DMS53 treated with DMSO at 0.1 percent for 48 hours (cell line): ENCODE measurements at regions not wholly inside any gene's neighbourhood (a gene's known extent, or its start where the extent isn't known, plus 50 kb on each side); places are given as distances from the start of the nearest gene placed in this dataset.
"Not testable (repeated sequence)": the region's sequence is repeated elsewhere in the genome, so short reads cannot be mapped to it uniquely, and the experiment has no call there.

ENCODE experiments used
- DNase-seq: peaks from one replicate; lab custom pipeline; 2025; ENCODE audit not compliant: unreplicated experiment; lab: John Stamatoyannopoulos, UW

GRCh38 chr3:177336873-177337450 is 139.7 kb upstream of the TBL1XR1 start:
- no peak for DNase-seq

DNA sequence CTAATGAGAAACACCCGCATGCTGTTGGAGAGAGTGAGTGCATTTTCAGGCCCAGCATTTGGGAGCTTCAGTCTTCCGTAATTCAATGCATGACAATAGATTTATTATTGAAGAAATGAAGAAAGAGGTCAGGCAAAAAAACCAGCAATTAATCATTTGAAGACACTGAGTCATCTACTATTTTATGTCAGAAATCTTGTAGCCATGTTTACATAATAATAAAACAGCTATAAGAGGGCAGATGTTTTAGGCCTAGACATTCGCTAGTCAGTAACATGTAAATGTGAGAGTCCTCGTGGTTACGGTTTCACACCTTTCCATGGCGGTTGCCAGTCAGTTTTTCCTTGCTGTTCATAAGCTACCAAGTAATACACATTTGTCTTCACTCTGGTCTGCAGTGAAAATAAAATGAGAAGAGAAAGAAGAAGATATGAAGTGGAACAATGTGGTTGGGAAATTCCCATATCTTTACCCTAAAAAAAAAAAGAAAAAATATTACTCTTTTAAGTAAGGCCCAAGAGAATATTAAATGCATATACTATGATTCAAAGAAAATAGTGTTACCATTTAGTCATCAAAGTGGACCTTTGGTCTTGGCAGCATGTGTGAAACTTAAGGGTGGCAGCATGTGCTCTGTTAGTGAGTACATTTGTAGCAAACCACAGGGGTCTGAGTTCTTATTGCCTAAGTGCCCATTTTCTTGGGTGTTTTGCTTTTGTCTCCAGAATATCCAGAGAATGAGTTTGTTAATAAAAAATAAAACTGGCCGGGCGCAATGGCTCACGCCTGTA is 140.5 kb upstream of the TBL1XR1 start:
- no peak for DNase-seq

DNA sequence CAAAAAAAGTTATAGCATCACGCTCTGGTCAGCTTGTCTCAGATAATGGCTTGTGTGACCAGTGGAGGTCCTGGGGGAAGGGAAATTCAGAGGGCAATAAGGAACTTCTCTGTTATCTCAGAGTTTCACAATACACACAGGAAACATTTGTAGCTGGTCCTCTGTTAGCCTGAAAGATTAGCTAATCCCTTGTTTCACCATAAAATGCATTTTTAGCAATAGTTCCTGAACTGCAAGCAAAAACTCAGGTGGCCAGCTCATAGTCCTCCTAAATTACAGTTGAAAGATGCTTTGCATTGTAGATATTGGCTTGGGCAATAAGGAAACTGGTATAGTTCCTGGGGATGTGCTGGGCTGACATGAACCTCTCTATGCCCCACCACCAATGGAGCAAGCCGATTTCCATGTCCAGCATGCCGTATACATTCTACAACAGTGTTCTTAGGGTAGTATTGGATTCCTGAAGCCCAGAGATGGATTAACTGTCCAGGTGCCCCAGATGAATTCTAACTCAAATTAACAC is 141.5 kb upstream of the TBL1XR1 start:
- DNase-seq, result no peak

DNA sequence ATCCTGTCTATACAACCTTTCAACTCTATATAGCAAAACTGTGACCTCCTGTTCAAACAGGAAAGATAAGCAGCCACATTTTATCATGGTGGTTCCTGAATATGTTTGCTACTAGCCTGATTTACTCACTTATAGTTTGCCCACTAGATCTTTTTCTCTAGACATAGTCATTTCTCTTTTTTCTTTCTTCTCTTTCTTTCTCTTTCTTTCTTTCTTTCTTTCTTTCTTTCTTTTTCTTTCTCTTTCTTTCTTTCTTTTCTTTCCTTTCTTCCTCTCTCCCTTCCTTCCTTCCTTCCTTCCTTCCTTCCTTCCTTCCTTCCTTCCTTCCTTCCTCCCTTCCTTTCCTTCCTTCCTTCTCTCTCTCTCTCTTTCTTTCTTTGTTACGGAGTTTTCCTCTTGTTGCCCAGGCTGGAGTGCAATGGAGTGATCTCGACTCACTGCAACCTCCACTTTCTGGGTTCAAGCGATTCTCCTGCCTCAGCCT is 142.0 kb upstream of the TBL1XR1 start:
- not testable (repeated sequence) for DNase-seq

GRCh38 chr3:177340243-177340830 is 143.1 kb upstream of the TBL1XR1 start:
- no peak for DNase-seq

DNA sequence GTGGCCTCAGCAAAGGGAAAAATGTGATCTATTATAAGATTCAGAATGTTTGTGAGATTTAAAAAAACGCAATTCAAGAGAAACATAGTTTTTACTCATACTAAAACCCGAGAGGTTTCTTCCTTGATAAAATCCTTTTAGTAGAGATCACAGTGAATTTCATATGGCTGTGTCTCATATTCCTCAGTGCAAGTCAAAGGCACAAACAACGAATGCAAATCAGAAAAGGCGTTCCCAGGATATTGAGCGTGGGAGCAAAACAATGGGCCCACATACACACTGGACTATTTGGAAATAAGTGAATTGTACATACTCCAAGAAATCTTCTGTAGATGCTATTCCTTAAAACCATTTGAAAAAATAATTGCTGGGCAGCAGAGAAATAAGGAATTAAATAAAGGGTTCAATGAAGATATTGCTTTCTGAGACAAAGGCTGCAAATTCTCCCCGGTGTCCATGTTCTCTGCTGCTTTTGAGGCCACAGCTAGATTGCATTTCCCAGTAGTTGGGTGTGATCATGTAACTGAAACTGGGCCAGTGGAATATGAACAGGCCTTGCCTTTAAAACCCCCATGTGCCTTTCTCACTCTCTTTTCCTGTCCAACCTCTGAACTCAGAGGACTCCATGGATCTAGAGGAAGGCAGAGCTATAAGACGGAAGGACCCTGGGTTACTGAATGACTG is 144.6 kb upstream of the TBL1XR1 start:
- no peak for DNase-seq

DNA sequence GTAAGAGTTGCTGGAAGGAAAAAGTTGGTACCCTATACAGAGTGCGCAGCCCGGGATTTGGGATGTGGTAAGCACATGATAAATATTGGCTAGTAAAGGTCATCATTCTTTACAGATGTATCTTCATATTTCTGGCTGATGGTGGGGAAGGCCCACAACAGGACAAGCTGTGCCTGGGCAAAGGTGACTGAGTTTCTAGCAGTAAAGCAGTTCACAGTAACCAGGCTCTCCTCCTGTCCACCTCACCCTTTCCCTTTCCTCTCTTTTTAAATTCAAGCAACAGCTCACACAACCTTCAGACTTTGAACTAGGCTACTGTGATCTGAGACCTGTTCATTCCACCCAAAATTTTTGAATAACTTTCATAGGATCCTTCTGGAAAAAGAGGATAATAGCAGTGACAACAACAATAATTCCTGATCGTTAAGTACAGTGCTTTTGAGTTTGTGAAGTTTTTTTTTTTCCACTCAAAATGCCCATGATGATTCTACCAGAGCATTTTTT is 145.9 kb upstream of the TBL1XR1 start:
- DNase-seq, result no peak

DNA sequence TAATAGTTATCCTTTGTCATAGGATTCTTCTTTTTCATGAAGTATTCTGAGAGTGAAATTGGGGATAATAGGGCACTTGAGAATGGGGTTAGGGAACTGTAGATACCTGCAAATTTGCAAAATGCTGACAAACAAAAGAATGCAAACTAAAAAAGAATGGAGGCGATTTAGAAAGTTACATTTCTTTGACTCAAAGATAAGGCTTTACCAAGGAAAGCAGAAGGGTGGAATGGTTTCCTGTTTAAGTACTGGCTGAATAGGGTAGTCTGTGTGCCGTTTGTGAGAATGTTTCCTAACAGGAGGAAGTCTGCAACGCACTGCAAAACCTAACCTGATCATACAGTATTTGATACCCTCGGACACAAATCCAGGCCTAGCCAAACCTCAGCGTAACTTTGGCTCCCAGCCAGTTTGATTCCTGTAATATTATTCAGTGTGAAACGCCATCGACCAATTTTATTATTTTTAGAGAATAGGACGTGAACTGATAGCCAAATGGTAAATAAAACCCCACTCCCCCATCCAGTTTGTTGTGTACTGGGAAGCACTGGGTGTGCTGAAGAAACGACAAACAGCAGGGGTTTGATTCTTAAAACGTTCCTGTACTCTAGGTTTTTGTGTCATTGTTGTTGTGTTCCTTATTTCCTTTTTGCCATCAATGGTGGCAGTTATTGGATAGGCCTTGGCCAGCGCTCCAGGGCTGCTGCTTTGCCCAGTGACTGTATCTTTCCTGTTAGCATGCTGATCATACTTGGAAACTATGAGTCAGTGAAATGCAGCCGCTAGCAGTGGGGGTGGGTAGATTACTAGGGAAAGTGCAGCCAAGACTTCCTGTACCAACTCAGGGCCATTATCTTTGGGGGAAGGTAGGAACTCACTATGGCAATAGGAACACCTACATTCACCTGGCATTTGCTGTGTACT is 148.0 kb upstream of the TBL1XR1 start:
- DNase-seq, result peak; percentile 63

DNA sequence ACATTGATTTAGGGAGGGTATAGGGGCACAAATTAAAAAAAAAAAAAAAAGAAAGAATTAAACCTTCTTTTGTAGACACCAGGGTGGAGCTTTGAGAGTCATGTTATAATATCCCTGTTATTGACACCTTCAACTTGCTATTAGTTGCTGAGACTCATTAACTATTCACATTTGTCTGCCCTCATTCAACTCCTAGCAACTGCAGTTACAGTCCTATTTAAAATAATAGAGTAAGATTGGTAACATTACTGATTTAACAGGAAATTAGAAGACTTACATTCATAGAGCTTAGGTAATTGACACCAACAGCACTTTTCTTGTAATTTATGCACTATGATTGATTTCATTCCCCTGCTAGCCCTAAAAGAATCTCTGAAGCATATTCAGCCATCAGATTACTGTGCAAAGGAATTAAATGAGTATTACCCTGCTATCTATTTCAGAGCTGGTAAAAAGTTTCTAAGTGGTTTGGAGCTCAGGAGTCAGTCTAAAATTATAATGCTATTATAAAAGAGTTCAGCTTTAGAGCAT is 148.8 kb upstream of the TBL1XR1 start:
- DNase-seq, result no peak

DNA sequence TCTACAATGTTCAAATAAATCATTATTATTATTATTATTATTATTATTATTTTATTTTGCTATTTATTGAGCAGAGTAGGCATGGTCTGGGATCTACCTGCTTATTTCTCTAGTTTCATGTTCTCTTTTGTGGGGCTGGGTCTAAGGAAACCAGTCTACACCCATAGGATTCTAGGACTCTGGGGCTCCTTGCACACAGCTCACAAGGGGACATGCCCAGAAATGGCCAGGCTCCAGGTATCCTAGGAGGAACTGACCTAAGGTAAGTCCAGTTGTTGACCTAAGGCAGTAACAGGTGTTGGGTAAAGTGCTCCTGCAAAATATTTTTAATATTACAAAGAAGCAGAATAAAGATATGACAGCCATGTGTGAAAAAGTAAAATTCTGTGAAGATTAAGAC is 149.6 kb upstream of the TBL1XR1 start:
- no peak for DNase-seq

GRCh38 chr3:177347611-177348010 is 150.3 kb upstream of the TBL1XR1 start:
- DNase-seq, result no peak

DNA sequence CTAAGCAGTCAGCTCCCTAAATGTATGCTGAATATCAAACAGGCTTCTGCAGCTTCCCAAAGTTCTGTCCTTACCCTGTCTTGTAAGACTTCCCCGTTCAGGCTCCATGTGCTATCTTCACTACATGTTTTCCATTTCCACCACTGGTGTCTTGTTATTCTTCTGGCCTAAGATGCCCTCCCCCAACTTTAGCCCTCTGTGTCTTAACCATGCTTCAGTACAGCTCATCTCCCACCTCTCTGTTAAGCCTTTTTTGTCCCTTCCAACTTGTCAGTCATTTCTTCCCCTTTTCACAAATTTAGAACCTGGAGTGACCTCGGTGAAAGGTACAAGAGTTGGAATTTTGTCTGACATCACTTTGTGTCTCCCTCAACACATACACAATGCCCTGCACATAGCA is 151.7 kb upstream of the TBL1XR1 start:
- DNase-seq, result no peak

DNA sequence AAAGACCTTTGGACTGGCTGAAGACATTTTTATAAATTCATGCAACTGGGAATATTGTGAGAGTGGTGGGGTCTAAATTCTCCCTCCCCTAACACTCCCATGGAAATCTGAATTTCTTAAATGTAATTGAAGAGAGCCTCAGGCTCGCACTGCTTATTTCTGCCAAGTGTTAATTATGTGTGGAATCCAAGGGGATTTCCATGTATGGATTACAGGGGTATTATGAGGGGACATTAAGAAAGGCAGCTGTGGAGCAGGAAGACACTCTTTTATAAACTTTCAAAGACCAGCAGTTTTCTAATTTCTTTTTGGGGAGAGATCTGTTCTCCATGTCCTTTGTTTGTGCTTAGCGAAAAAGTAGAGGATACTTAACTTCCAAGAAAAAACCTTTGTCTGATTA is 152.1 kb upstream of the TBL1XR1 start:
- DNase-seq, result no peak

DNA sequence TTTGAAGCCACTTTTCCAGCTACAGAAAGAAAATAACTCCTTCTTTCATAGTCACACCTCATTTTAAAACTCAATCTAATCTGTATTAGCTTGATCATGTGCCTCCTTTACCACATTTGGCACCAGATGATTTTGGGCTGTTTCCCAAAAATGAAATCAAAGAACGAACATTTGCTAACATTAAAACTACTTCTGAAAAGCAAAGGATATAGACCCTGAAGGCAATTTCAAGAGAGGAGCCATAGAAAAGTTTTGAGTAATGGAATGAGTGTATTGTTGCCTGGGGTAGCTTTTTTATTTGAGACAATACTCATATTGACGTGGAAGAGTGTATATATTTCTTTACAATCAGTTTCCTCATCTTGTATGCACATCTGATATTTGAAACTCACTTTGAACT is 152.8 kb upstream of the TBL1XR1 start:
- DNase-seq, result no peak

- no peak for DNase-seq
Measured at GRCh38 chr3:177351206-177351605, 153.9 kb upstream of the TBL1XR1 start.

DNA sequence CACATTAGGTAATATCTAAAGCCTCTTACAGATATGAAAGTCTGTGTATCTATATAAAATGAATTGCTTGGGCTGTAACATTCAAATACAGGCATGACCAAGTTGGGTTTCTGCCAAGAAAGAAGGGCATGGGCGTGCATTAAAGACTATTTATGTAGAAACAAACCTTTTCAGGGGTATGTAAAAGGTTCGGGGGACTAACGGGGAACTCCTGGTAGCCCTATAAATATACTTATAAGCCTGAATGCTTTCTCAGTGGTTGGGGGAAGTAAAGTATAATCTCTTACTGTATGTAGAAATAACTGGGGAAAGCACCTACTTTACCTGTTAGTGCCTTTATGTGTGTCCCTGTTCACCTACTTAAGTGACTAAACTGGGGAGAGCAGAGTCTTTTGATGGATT is 154.5 kb upstream of the TBL1XR1 start:
- DNase-seq, result no peak

DNA sequence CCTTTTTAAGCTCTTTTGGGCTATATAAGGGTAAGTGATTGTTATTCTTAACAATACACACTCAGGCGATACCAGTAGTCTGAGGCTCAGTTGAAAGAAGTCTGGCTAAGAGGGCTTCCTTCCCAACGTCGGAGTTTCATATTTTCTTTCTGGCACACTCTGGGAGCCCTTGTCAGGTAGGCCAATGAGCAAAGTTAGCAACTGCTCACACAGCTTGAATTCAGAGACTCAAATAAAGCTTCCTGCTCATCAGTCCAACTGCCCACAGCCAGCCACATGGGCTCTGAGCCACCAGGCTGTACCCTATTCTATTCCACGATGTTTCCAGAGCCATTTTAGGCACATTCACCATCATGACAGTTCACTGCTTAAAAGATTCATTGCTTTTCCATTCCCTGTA is 155.1 kb upstream of the TBL1XR1 start:
- DNase-seq, result no peak

- DNase-seq, result no peak
Measured at GRCh38 chr3:177353140-177353539, 155.9 kb upstream of the TBL1XR1 start.

GRCh38 chr3:177353879-177354278 is 156.6 kb upstream of the TBL1XR1 start:
- not testable (repeated sequence) for DNase-seq

DNA sequence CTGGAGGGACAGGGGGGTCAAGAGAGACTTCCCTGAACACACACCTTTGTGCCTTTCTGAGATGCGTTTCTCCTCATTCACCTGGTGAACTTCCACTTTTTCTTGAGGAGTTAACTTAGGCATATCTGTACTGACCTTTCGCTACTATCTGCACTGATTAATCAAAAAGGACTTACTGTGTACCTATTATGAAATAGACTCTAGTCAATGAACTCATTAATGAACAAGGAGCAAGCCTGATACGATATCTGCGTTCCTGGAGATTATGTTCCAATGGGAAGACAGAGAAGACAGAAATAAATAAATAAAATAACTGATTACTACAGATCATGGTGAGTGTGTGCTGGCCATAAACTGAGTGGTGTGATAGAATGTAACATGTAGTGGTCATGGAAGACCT is 157.2 kb upstream of the TBL1XR1 start:
- DNase-seq, result no peak
